ENCODE measurements at regions not wholly inside any gene's neighbourhood (a gene's known extent, or its start where the extent isn't known, plus 50 kb on each side); places are given as distances from the start of the nearest gene placed in this dataset.
"Not testable (repeated sequence)": the region's sequence is repeated elsewhere in the genome, so short reads cannot be mapped to it uniquely, and the experiment has no call there.

DNA sequence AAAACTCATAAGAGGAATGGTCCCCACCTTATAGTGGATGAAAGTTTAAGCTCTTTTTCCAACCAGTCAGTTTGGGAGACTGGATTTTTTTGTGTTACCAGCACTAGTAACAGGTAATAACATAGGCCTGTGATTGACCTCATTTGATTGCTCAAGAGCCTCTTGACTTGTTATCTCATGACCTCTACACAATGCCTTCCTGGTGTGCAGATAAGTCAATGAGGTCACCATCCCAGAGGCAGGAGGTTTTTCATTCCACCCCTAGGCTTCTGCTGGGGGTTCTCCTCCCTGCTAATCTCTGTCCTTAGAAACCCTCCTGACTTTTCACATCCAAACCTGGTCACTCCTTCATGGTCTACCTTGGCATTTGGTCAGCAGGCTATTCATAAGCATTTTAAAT, 225.0 kb upstream of the CDY1B start:
- not testable (repeated sequence) for H3K27ac ChIP-seq; H3K4me3 ChIP-seq; H3K27me3 ChIP-seq; H3K9me3 ChIP-seq; DNase-seq; H3K4me1 ChIP-seq; ATAC-seq (ENCODE audit: low FRiP score in 2 of 2); H3K36me3 ChIP-seq

DNA sequence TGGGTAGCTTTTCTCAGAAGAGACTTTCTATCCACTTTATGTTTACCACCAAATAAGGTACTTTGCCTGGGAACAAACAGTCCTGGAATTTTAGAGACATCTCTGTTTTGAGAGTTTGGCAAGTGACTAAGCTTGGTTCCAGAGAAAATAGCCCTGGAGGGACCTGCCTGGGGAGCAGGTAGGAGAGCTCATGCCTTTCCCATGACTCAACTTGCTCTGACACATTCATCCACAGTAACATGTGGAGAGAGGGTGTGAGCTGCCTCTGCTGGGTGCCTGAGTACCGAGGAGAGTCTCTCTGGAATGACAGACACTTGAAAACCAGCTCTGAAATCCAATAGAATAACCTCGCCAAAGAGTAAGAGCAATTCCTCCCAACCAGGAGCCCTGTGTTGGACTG, 222.8 kb upstream of the CDY1B start:
- no CpG with 5 or more reads among the region's 2 CpGs for WGBS, 2 donors
- peak in 1 of 2 donors; percentile 48 for ATAC-seq (ENCODE audit: low FRiP score in 2 of 2)
- not testable (repeated sequence) for H3K4me3 ChIP-seq, H3K27me3 ChIP-seq, H3K36me3 ChIP-seq, H3K4me1 ChIP-seq, H3K9me3 ChIP-seq, H3K27ac ChIP-seq, DNase-seq

GRCh38 chrY:24262176-24262575, 214.4 kb upstream of the CDY1B start:
- ATAC-seq (ENCODE audit: low FRiP score in 2 of 2); H3K27me3 ChIP-seq: not testable (repeated sequence)

GRCh38 chrY:24261417-24261816, 213.6 kb upstream of the CDY1B start:
- not testable (repeated sequence) for DNase-seq; H3K4me3 ChIP-seq; ATAC-seq (ENCODE audit: low FRiP score in 2 of 2); H3K27me3 ChIP-seq; H3K9me3 ChIP-seq; H3K4me1 ChIP-seq; H3K36me3 ChIP-seq; H3K27ac ChIP-seq
- WGBS, 2 donors: no CpG with 5 or more reads among the region's 8 CpGs

More at GRCh38 chrY:24262176-24262575, 214.4 kb upstream of the CDY1B start:
- not testable (repeated sequence) for DNase-seq, H3K4me1 ChIP-seq, H3K4me3 ChIP-seq, H3K27ac ChIP-seq, H3K9me3 ChIP-seq, H3K36me3 ChIP-seq
- no CpG with 5 or more reads among the region's 2 CpGs for WGBS, 2 donors

DNA sequence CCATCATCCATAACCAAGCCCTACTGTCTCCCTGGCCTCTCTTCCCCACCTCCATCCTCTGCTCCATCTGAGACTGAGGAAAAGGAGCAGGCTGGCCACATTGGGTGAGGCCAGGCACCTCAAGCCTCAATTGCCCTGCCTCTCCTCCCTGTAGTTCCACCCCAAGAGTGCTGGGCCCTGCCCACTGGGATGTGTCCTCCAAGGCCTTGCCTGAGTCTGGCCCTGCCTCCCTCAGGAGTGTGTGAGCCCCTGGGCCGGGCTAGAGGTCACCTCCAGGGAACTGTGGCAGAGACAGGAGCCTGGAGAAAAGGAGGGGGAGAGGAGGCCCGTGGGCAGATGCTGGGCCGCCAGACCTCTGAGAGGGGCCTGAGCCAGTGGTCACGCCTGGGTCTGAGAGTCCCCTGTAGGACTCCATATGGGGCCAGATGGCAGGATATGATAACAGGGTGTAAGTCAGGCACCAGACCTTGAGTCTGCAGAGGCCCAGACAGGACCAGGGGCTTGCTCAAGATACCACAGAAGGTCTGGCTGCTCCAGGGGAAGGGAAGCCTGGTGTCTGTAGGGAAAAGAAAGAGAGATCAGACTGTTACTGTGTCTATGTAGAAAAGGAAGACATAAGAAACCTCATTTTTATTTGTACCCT, 202.5 kb upstream of the CDY1B start:
- H3K4me1 ChIP-seq; H3K4me3 ChIP-seq; H3K9me3 ChIP-seq; DNase-seq; H3K27ac ChIP-seq; ATAC-seq (ENCODE audit: low FRiP score in 2 of 2); H3K36me3 ChIP-seq; H3K27me3 ChIP-seq: not testable (repeated sequence)
- no CpG with 5 or more reads among the region's 4 CpGs for WGBS, 2 donors

Data from upper lobe of left lung (tissue), 6 donors.